ENCODE measurements at regions not wholly inside any gene's neighbourhood (a gene's known extent, or its start where the extent isn't known, plus 50 kb on each side); places are given as distances from the start of the nearest gene placed in this dataset.
"Not testable (repeated sequence)": the region's sequence is repeated elsewhere in the genome, so short reads cannot be mapped to it uniquely, and the experiment has no call there.

- no peak for DNase-seq
Observed at GRCh38 chr5:36786448-36787012, 90.0 kb upstream of the NIPBL start.

GRCh38 chr5:36787365-36788093 is 89.0 kb upstream of the NIPBL start:
- DNase-seq = no peak

- DNase-seq = no peak
Observed at GRCh38 chr5:36790847-36791246, 85.7 kb upstream of the NIPBL start.

- no peak for DNase-seq
Observed at GRCh38 chr5:36792560-36793180, 83.9 kb upstream of the NIPBL start.

GRCh38 chr5:36795366-36795765 is 81.2 kb upstream of the NIPBL start:
- DNase-seq = no peak

- DNase-seq = no peak
Observed at GRCh38 chr5:36796155-36796554, 80.4 kb upstream of the NIPBL start.

- no peak for DNase-seq
Observed at GRCh38 chr5:36801523-36801922, 75.0 kb upstream of the NIPBL start.

GRCh38 chr5:36802187-36802586 is 74.4 kb upstream of the NIPBL start:
- no peak for DNase-seq

GRCh38 chr5:36813249-36813648 is 63.3 kb upstream of the NIPBL start:
- DNase-seq = not testable (repeated sequence)

- DNase-seq = no peak
Observed at GRCh38 chr5:36815871-36816270, 60.7 kb upstream of the NIPBL start.

GRCh38 chr5:36820900-36821299 is 55.7 kb upstream of the NIPBL start:
- DNase-seq = no peak

- DNase-seq = no peak
Observed at GRCh38 chr5:36826694-36827093, 49.9 kb upstream of the NIPBL start.

Data from activated CD4-positive, alpha-beta T cell treated with anti-CD3 and anti-CD28 coated beads, Interleukin-2, amount 50 U/mL, for 16 hours (primary cell).